ENCODE measurements at regions not wholly inside any gene's neighbourhood (a gene's known extent, or its start where the extent isn't known, plus 50 kb on each side); places are given as distances from the start of the nearest gene placed in this dataset.

- DNase-seq (ENCODE audit: low spot score in 2 of 2, unreplicated experiment in 2 of 2): no peak
- no peak overlapping the region for H3K4me3 Mint-ChIP-seq
- H3K4me1 Mint-ChIP-seq: no peaks in the 10 kb centered on the region
- no peaks in the 10 kb centered on the region for H3K27me3 Mint-ChIP-seq (ENCODE audit: low read depth)
- no peak overlapping the region for H3K27ac Mint-ChIP-seq
- H3K9me3 Mint-ChIP-seq: peaks cover 15% of the 10 kb centered on the region
- no peaks in the 10 kb centered on the region for H3K36me3 Mint-ChIP-seq
- no peak for TF ChIP-seq CTCF (IDR thresholded peaks at IDR 0.05; ENCODE audit: unreplicated experiment)
Measured at GRCh38 chr18:53944721-53945120, 279.7 kb downstream of the MBD2 start.

GRCh38 chr18:53943326-53943860 is 281.1 kb downstream of the MBD2 start:
- Mint-ChIP-seq H3K4me3 (no peak overlapping the region), H3K27ac (no peak overlapping the region), H3K9me3 (peaks cover 15% of the 10 kb centered on the region), H3K4me1 (no peaks in the 10 kb centered on the region), H3K36me3 (no peaks in the 10 kb centered on the region), H3K27me3 (ENCODE audit: low read depth) (no peaks in the 10 kb centered on the region)
- no peak for DNase-seq (ENCODE audit: low spot score in 2 of 2, unreplicated experiment in 2 of 2)
- no peak for TF ChIP-seq CTCF (IDR thresholded peaks at IDR 0.05; ENCODE audit: unreplicated experiment)

DNA sequence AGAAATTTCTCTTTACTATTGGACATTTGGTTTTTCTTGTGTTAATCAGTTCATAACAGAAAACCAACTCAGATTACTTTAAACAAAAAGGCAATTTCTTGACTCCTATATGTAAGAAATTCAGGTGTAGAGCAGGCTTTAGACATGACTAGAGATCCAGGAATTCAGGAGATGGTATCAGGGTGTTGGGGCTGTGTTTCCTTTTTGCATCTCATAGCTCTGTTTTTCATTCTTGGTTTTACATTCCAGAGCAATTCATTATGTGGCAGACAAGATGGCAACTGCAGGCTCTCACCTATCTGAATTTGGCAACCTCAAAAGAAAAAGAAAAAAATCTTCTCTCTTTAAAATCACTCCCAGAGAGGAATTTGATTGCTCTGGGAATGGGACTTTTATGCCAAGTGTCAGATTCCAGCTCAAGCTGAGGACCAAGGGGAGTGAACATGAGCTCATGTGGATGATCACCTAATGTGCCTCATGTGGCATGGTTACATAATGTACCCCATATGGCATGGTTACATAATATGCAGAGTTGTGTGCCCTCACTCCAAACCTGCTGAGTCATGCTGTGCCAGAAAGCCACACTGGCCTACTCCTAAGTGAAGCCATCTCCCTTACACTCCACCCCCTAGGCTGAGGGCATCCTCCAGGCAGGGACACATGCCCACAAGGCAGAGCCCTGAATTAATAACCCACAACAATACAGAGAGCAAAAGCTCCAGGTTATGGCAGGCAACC is 282.7 kb downstream of the MBD2 start:
- Mint-ChIP-seq H3K27me3 (ENCODE audit: low read depth) (no peaks in the 10 kb centered on the region), H3K36me3 (no peaks in the 10 kb centered on the region), H3K4me1 (no peaks in the 10 kb centered on the region), H3K27ac (no peak overlapping the region), H3K9me3 (peaks cover 15% of the 10 kb centered on the region), H3K4me3 (no peak overlapping the region)
- no peak for TF ChIP-seq CTCF (IDR thresholded peaks at IDR 0.05; ENCODE audit: unreplicated experiment)
- DNase-seq (ENCODE audit: low spot score in 2 of 2, unreplicated experiment in 2 of 2): no peak

GRCh38 chr18:53937037-53937436 is 287.4 kb downstream of the MBD2 start:
- DNase-seq (ENCODE audit: low spot score in 2 of 2, unreplicated experiment in 2 of 2): no peak
- no peak overlapping the region for H3K4me3 Mint-ChIP-seq
- H3K27ac Mint-ChIP-seq: no peak overlapping the region
- no peaks in the 10 kb centered on the region for H3K4me1 Mint-ChIP-seq
- H3K9me3 Mint-ChIP-seq: peaks cover 7% of the 10 kb centered on the region
- H3K27me3 Mint-ChIP-seq (ENCODE audit: low read depth): no peaks in the 10 kb centered on the region
- TF ChIP-seq CTCF (IDR thresholded peaks at IDR 0.05; ENCODE audit: unreplicated experiment): no peak
- H3K36me3 Mint-ChIP-seq: no peaks in the 10 kb centered on the region

- Mint-ChIP-seq H3K27me3 (ENCODE audit: low read depth) (peaks cover 4% of the 10 kb centered on the region), H3K27ac (no peak overlapping the region), H3K36me3 (no peaks in the 10 kb centered on the region), H3K9me3 (no peaks in the 10 kb centered on the region), H3K4me1 (no peaks in the 10 kb centered on the region), H3K4me3 (no peak overlapping the region)
- TF ChIP-seq CTCF (IDR thresholded peaks at IDR 0.05; ENCODE audit: unreplicated experiment): no peak
- no peak for DNase-seq (ENCODE audit: low spot score in 2 of 2, unreplicated experiment in 2 of 2)
Measured at GRCh38 chr18:53935803-53936202, 288.7 kb downstream of the MBD2 start.

Data from mesothelial cell of epicardium (in vitro differentiated cells).